ENCODE measurements at regions not wholly inside any gene's neighbourhood (a gene's known extent, or its start where the extent isn't known, plus 50 kb on each side); places are given as distances from the start of the nearest gene placed in this dataset.

- Mint-ChIP-seq H3K9me3 (ENCODE audit: insufficient read depth) (no peaks in the 10 kb centered on the region), H3K4me1 (no peaks in the 10 kb centered on the region), H3K4me3 (no peak overlapping the region), H3K27ac (no peak overlapping the region), H3K27me3 (no peaks in the 10 kb centered on the region)
- Histone ChIP-seq H3K4me3 (ENCODE audit: control extremely low read depth in 1 of 5, extremely low read depth in 1 of 5, insufficient read depth in 1 of 5, low read depth in 2 of 5, low read length in 4 of 5) (no peak overlapping the region), H2AFZ (ENCODE audit: insufficient read depth, low read depth, low read length, poor library complexity, severe bottlenecking) (no peak overlapping the region), H3K4me2 (replicated peaks; ENCODE audit: low read depth, low read length, poor library complexity, severe bottlenecking) (no peak overlapping the region), H3K79me2 (ENCODE audit: control insufficient read depth, insufficient read depth, low read length) (no peaks in the 10 kb centered on the region), H3K9ac (ENCODE audit: low read length) (no peak overlapping the region), H3K27me3 (replicated peaks in 1 of 4; ENCODE audit: control extremely low read depth in 1 of 4, control insufficient read depth in 3 of 4, insufficient read depth in 4 of 4, low read length in 3 of 4) (no peaks in the 10 kb centered on the region), H3K36me3 (replicated peaks in 1 of 2; ENCODE audit: control extremely low read depth in 1 of 2, control insufficient read depth in 1 of 2, extremely low read depth in 1 of 2, insufficient read depth in 2 of 2, low read length in 1 of 2) (no peaks in the 10 kb centered on the region), H3K9me3 (ENCODE audit: control extremely low read depth in 1 of 3, control insufficient read depth in 2 of 3, insufficient read depth in 1 of 3, low read length in 2 of 3) (no peaks in the 10 kb centered on the region), H4K20me1 (ENCODE audit: control insufficient read depth, insufficient read depth, low read length, poor library complexity, severe bottlenecking) (no peaks in the 10 kb centered on the region), H3K27ac (ENCODE audit: low read length in 2 of 2) (no peak overlapping the region), H3K4me1 (ENCODE audit: control insufficient read depth in 2 of 2, insufficient read depth in 2 of 2, low read length in 2 of 2) (no peaks in the 10 kb centered on the region)
- DNase-seq: no peak
- no peak for ATAC-seq (ENCODE audit: low read depth)
- WGBS (ENCODE audit: insufficient coverage): no CpG with 5 or more reads among the region's 2 CpGs
- ChIA-PET CTCF (no interaction called here), POLR2A (no interaction called here)
- intact Hi-C loops (cut with micrococcal nuclease): no loop called here
- TF ChIP-seq EZH2 (IDR thresholded peaks at IDR 0.05; ENCODE audit: borderline replicate concordance, insufficient read depth, low read depth, low read length, poor library complexity, severe bottlenecking) (no peak), CTCF (IDR thresholded peaks at IDR 0.05) (no peak)
Observed at GRCh38 chr4:110950731-110951130, 327.9 kb upstream of the PITX2 start.

GRCh38 chr4:110953191-110953590 lies 330.3 kb upstream of the PITX2 start:
- Mint-ChIP-seq H3K9me3 (ENCODE audit: insufficient read depth) (no peaks in the 10 kb centered on the region), H3K4me1 (no peaks in the 10 kb centered on the region), H3K27ac (no peak overlapping the region), H3K4me3 (no peak overlapping the region), H3K27me3 (no peaks in the 10 kb centered on the region)
- Histone ChIP-seq H3K4me1 (ENCODE audit: control insufficient read depth in 2 of 2, insufficient read depth in 2 of 2, low read length in 2 of 2) (no peaks in the 10 kb centered on the region), H3K4me3 (ENCODE audit: control extremely low read depth in 1 of 5, extremely low read depth in 1 of 5, insufficient read depth in 1 of 5, low read depth in 2 of 5, low read length in 4 of 5) (no peak overlapping the region), H3K4me2 (replicated peaks; ENCODE audit: low read depth, low read length, poor library complexity, severe bottlenecking) (no peak overlapping the region), H3K9me3 (ENCODE audit: control extremely low read depth in 1 of 3, control insufficient read depth in 2 of 3, insufficient read depth in 1 of 3, low read length in 2 of 3) (no peaks in the 10 kb centered on the region), H3K27me3 (replicated peaks in 1 of 4; ENCODE audit: control extremely low read depth in 1 of 4, control insufficient read depth in 3 of 4, insufficient read depth in 4 of 4, low read length in 3 of 4) (no peaks in the 10 kb centered on the region), H3K36me3 (replicated peaks in 1 of 2; ENCODE audit: control extremely low read depth in 1 of 2, control insufficient read depth in 1 of 2, extremely low read depth in 1 of 2, insufficient read depth in 2 of 2, low read length in 1 of 2) (no peaks in the 10 kb centered on the region), H4K20me1 (ENCODE audit: control insufficient read depth, insufficient read depth, low read length, poor library complexity, severe bottlenecking) (no peaks in the 10 kb centered on the region), H3K27ac (ENCODE audit: low read length in 2 of 2) (no peak overlapping the region), H3K9ac (ENCODE audit: low read length) (no peak overlapping the region), H3K79me2 (ENCODE audit: control insufficient read depth, insufficient read depth, low read length) (no peaks in the 10 kb centered on the region), H2AFZ (ENCODE audit: insufficient read depth, low read depth, low read length, poor library complexity, severe bottlenecking) (no peak overlapping the region)
- intact Hi-C loops (cut with micrococcal nuclease): no loop called here
- ChIA-PET CTCF (no interaction called here), POLR2A (no interaction called here)
- DNase-seq: no peak
- no CpG with 5 or more reads among the region's 1 CpG for WGBS (ENCODE audit: insufficient coverage)
- no peak for ATAC-seq (ENCODE audit: low read depth)
- TF ChIP-seq EZH2 (IDR thresholded peaks at IDR 0.05; ENCODE audit: borderline replicate concordance, insufficient read depth, low read depth, low read length, poor library complexity, severe bottlenecking) (no peak), CTCF (IDR thresholded peaks at IDR 0.05) (no peak)

All from B cell (primary cell).